HepG2 (cell line): ENCODE measurements at regions not wholly inside any gene's neighbourhood (a gene's known extent, or its start where the extent isn't known, plus 50 kb on each side); places are given as distances from the start of the nearest gene placed in this dataset.

Source experiments
- EED ChIP-seq: sonication (generic); formaldehyde crosslinking; IDR thresholded peaks from 2 replicates; pipeline ENCODE4 v1.5.0; 2020; ENCODE audit warnings: mild to moderate bottlenecking, missing genetic modification reagents
- ELF3 ChIP-seq: IDR thresholded peaks from 2 replicates; pipeline ENCODE4 v1.6.1; 2016; ENCODE audit warnings: missing genetic modification reagents, missing compliant biosample characterization
- HCFC1 ChIP-seq: fragments of 150-350 bp; IDR thresholded peaks from 2 replicates; pipeline ENCODE4 v1.6.1; 2014; ENCODE audit warnings: low read depth, low read length
- MLX ChIP-seq: IDR thresholded peaks from 2 replicates; pipeline ENCODE4 v1.6.1; 2016
- MNT ChIP-seq: fragments of 450-650 bp; IDR thresholded peaks from 2 replicates; pipeline ENCODE4 v1.6.1; 2016
- MTF2 ChIP-seq: sonication (generic); formaldehyde crosslinking; IDR thresholded peaks from 2 replicates; pipeline ENCODE4 v1.5.0; 2020; ENCODE audit warnings: missing genetic modification reagents, borderline replicate concordance
- SKIL ChIP-seq: sonication (generic); formaldehyde crosslinking; IDR thresholded peaks from 2 replicates; pipeline ENCODE4 v1.8.0; 2022; ENCODE audit warnings: missing genetic modification reagents, mild to moderate bottlenecking, moderate library complexity, borderline replicate concordance
- SMAD3 ChIP-seq: sonication (generic); formaldehyde crosslinking; IDR thresholded peaks from 2 replicates; pipeline ENCODE4 v1.4.0; 2020; ENCODE audit warnings: missing genetic modification reagents
- TERF1 ChIP-seq: sonication (generic); formaldehyde crosslinking; IDR thresholded peaks from 2 replicates; pipeline ENCODE4 v1.8.0; 2022; ENCODE audit warnings: mild to moderate bottlenecking, missing genetic modification reagents, moderate library complexity
- ZNF382 ChIP-seq: sonication (generic); formaldehyde crosslinking; IDR thresholded peaks from 2 replicates; pipeline ENCODE4 v1.5.0; 2020; ENCODE audit warnings: missing genetic modification reagents, mild to moderate bottlenecking, borderline replicate concordance

- TF ChIP-seq MNT (no peak), ZNF382 (CRISPR knock-in tag) (no peak), MTF2 (CRISPR knock-in tag) (no peak), HCFC1 (no peak), SKIL (CRISPR knock-in tag) (no peak), ELF3 (CRISPR knock-in tag) (no peak), EED (no peak), TERF1 (CRISPR knock-in tag) (no peak), MLX (no peak), SMAD3 (CRISPR knock-in tag) (no peak)
Observed at GRCh38 chr5:152178350-152178699, 226.8 kb downstream of the NMUR2 start (continued).
